SK-N-SH treated with all-trans-retinoic acid at 6 μM for 48 hours (cell line): ENCODE measurements at regions not wholly inside any gene's neighbourhood (a gene's known extent, or its start where the extent isn't known, plus 50 kb on each side); places are given as distances from the start of the nearest gene placed in this dataset.

Experiments
- ATAC-seq: fragments of 200-7000 bp; cut with Tn5 transposase; 3 replicates; pipeline ENCODE4 v1.9.1; 2020; ENCODE audit warnings: mild to moderate bottlenecking, moderate library complexity
- BACH2 ChIP-seq: fragments of 250-450 bp; sonication (Bioruptor Pico); IDR thresholded peaks from 2 replicates; pipeline ENCODE4 v1.9.0; 2021; ENCODE audit warnings: mild to moderate bottlenecking, borderline replicate concordance
- CSDC2 ChIP-seq: fragments of 250-450 bp; sonication (Bioruptor Pico); IDR thresholded peaks from 2 replicates; pipeline ENCODE4 v1.5.0; 2020; ENCODE audit warnings: mild to moderate bottlenecking, moderate library complexity
- ESRRG ChIP-seq: fragments of 250-450 bp; sonication (Bioruptor Pico); IDR thresholded peaks from 2 replicates; pipeline ENCODE4 v1.6.1; 2021; ENCODE audit warnings: mild to moderate bottlenecking
- GLIS3 ChIP-seq: fragments of 250-450 bp; sonication (Bioruptor Pico); IDR thresholded peaks from 2 replicates; pipeline ENCODE4 v1.5.0; 2020; ENCODE audit warnings: mild to moderate bottlenecking, moderate library complexity
- ISL1 ChIP-seq: fragments of 250-450 bp; sonication (Bioruptor Pico); IDR thresholded peaks from 2 replicates; pipeline ENCODE4 v2.1.2; 2022; ENCODE audit warnings: mild to moderate bottlenecking, moderate library complexity
- OSR1 ChIP-seq: fragments of 250-450 bp; sonication (Bioruptor Pico); IDR thresholded peaks from 2 replicates; pipeline ENCODE4 v1.8.0; 2022; ENCODE audit warnings: moderate library complexity, mild to moderate bottlenecking, inconsistent platforms
- POU6F1 ChIP-seq: fragments of 250-450 bp; sonication (Bioruptor Pico); IDR thresholded peaks from 2 replicates; pipeline ENCODE4 v1.8.0; 2021; ENCODE audit warnings: low read depth, mild to moderate bottlenecking, moderate library complexity, borderline replicate concordance
- PPARA ChIP-seq: fragments of 250-450 bp; sonication (Bioruptor Pico); IDR thresholded peaks from 2 replicates; pipeline ENCODE4 v1.5.0; 2020; ENCODE audit warnings: mild to moderate bottlenecking, borderline replicate concordance
- RARB ChIP-seq: fragments of 250-450 bp; sonication (Bioruptor Pico); IDR thresholded peaks from 2 replicates; pipeline ENCODE4 v1.8.0; 2021; ENCODE audit warnings: mild to moderate bottlenecking, moderate library complexity
- SNAI2 ChIP-seq: fragments of 250-450 bp; sonication (Bioruptor Pico); IDR thresholded peaks from 2 replicates; pipeline ENCODE4 v1.5.0; 2020; ENCODE audit warnings: mild to moderate bottlenecking, moderate library complexity
- TCF4 ChIP-seq: fragments of 250-450 bp; sonication (Bioruptor Pico); IDR thresholded peaks from 2 replicates; pipeline ENCODE4 v1.8.0; 2021; ENCODE audit warnings: mild to moderate bottlenecking, moderate library complexity, borderline replicate concordance
- TSHZ2 ChIP-seq: fragments of 250-450 bp; sonication (Bioruptor Pico); IDR thresholded peaks from 2 replicates; pipeline ENCODE4 v1.5.0; 2020; ENCODE audit warnings: mild to moderate bottlenecking, moderate library complexity
- ZC3H10 ChIP-seq: fragments of 250-450 bp; sonication (Bioruptor Pico); IDR thresholded peaks from 2 replicates; pipeline ENCODE4 v1.5.1; 2021; ENCODE audit warnings: mild to moderate bottlenecking, moderate library complexity
- ZFP3 ChIP-seq: fragments of 250-450 bp; sonication (Bioruptor Pico); IDR thresholded peaks from 2 replicates; pipeline ENCODE4 v1.5.0; 2020; ENCODE audit warnings: mild to moderate bottlenecking, moderate library complexity
- ZFP30 ChIP-seq: fragments of 450-650 bp; formaldehyde crosslinking; IDR thresholded peaks from 2 replicates; pipeline ENCODE4 v1.5.0; 2022; ENCODE audit warnings: mild to moderate bottlenecking, moderate library complexity
- ZNF565 ChIP-seq: fragments of 450-650 bp; formaldehyde crosslinking; conservative IDR thresholded peaks from 2 replicates; pipeline ENCODE4 v1.5.0; 2020; ENCODE audit warnings: low read depth, mild to moderate bottlenecking, moderate library complexity
- ZNF70 ChIP-seq: fragments of 450-650 bp; formaldehyde crosslinking; IDR thresholded peaks from 2 replicates; pipeline ENCODE4 v1.5.0; 2020; ENCODE audit warnings: mild to moderate bottlenecking, moderate library complexity
- ZNF8 ChIP-seq: fragments of 450-650 bp; formaldehyde crosslinking; IDR thresholded peaks from 2 replicates; pipeline ENCODE4 v1.5.0; 2020; ENCODE audit warnings: mild to moderate bottlenecking, moderate library complexity
- TF ChIP-seq, protein P1 (sequence below): fragments of 250-450 bp; sonication (Bioruptor Pico); IDR thresholded peaks from 2 replicates; pipeline ENCODE4 v1.5.1; 2021; ENCODE audit warnings: mild to moderate bottlenecking, moderate library complexity
- TF ChIP-seq, protein P2 (sequence below): fragments of 250-450 bp; sonication (Bioruptor Pico); IDR thresholded peaks from 2 replicates; pipeline ENCODE4 v1.8.0; 2020; ENCODE audit warnings: mild to moderate bottlenecking, moderate library complexity, borderline replicate concordance

- TF ChIP-seq, protein P1, sequence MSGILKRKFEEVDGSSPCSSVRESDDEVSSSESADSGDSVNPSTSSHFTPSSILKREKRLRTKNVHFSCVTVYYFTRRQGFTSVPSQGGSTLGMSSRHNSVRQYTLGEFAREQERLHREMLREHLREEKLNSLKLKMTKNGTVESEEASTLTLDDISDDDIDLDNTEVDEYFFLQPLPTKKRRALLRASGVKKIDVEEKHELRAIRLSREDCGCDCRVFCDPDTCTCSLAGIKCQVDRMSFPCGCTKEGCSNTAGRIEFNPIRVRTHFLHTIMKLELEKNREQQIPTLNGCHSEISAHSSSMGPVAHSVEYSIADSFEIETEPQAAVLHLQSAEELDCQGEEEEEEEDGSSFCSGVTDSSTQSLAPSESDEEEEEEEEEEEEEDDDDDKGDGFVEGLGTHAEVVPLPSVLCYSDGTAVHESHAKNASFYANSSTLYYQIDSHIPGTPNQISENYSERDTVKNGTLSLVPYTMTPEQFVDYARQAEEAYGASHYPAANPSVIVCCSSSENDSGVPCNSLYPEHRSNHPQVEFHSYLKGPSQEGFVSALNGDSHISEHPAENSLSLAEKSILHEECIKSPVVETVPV (CRISPR knock-in tag): no peak
Measured at GRCh38 chr4:37002625-37003024, 241.9 kb upstream of the NWD2 start (continued).

DNA sequence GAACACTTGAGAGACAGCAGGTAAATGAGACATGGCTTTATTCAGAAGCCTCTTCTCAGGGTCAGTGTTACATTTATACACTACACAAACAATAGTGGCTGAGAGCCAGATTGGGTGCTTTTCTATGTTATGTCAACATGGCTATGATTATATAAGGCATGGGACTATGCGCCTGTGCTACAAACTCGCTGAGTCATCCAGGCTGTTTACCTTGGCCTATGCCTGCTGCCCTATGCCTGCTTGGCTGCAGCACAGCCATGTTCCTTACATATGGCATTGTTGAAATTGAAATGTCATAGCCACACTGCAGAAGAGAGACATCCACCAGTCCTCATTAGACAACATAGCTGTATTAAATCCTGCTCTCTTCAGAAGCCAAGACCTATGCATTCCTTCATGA, 236.3 kb upstream of the NWD2 start:
- ATAC-seq: no peak
- TF ChIP-seq ZNF70 (CRISPR knock-in tag) (no peak), POU6F1 (CRISPR knock-in tag) (no peak), ZNF565 (CRISPR knock-in tag) (no peak), OSR1 (CRISPR knock-in tag) (no peak), ZFP3 (CRISPR knock-in tag) (no peak), ESRRG (CRISPR knock-in tag) (no peak), PPARA (no peak)

DNA sequence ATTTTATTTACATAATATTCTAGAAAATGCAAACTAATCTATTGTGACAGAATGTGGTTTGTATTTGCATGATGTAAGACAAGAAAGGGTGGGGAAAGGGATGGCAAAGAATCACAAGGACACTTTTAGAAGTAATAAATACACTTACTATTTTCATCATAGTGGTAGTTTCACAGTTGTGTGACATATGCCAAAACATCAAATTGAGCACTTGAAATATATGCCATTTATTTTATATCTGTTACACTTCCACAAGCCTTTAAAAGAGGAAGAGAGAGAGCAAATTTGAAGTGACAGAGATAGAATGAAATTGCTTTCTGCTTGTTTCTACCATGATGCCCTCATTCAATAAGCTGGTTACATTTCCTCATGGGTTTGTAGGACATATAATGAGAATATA, 230.0 kb upstream of the NWD2 start:
- no peak for TF ChIP-seq ZC3H10
- no peak for TF ChIP-seq ZFP3 (CRISPR knock-in tag)
- TF ChIP-seq ESRRG (CRISPR knock-in tag): no peak
- no peak for TF ChIP-seq RARB (CRISPR knock-in tag)
- TF ChIP-seq ZFP30 (CRISPR knock-in tag): no peak
- TF ChIP-seq ZNF70 (CRISPR knock-in tag): no peak
- no peak for TF ChIP-seq POU6F1 (CRISPR knock-in tag)
- TF ChIP-seq BACH2 (CRISPR knock-in tag): no peak
- TF ChIP-seq, protein P2, sequence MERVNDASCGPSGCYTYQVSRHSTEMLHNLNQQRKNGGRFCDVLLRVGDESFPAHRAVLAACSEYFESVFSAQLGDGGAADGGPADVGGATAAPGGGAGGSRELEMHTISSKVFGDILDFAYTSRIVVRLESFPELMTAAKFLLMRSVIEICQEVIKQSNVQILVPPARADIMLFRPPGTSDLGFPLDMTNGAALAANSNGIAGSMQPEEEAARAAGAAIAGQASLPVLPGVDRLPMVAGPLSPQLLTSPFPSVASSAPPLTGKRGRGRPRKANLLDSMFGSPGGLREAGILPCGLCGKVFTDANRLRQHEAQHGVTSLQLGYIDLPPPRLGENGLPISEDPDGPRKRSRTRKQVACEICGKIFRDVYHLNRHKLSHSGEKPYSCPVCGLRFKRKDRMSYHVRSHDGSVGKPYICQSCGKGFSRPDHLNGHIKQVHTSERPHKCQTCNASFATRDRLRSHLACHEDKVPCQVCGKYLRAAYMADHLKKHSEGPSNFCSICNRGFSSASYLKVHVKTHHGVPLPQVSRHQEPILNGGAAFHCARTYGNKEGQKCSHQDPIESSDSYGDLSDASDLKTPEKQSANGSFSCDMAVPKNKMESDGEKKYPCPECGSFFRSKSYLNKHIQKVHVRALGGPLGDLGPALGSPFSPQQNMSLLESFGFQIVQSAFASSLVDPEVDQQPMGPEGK: no peak
- TF ChIP-seq, all 23 proteins: peak for 0
- no peak for ATAC-seq

GRCh38 chr4:37015391-37015790, 229.2 kb upstream of the NWD2 start:
- ATAC-seq: no peak
- no peak for TF ChIP-seq CSDC2
- TF ChIP-seq OSR1 (CRISPR knock-in tag): no peak
- TF ChIP-seq ZNF8 (CRISPR knock-in tag): no peak
- TF ChIP-seq ISL1 (CRISPR knock-in tag): no peak
- no peak for TF ChIP-seq ZNF565 (CRISPR knock-in tag)
- TF ChIP-seq, protein P1 (CRISPR knock-in tag): no peak
- TF ChIP-seq, protein P2: no peak
- no peak for TF ChIP-seq PPARA
- no peak for TF ChIP-seq BACH2 (CRISPR knock-in tag)
- TF ChIP-seq TCF4 (CRISPR knock-in tag): no peak
- TF ChIP-seq RARB (CRISPR knock-in tag): no peak
- no peak for TF ChIP-seq ZFP30 (CRISPR knock-in tag)
- TF ChIP-seq TSHZ2 (CRISPR knock-in tag): no peak
- no peak for TF ChIP-seq POU6F1 (CRISPR knock-in tag)
- no peak for TF ChIP-seq GLIS3
- no peak for TF ChIP-seq ESRRG (CRISPR knock-in tag)
- no peak for TF ChIP-seq SNAI2
- TF ChIP-seq, all 23 proteins: peak for 0
